GM19397 (cell line): ENCODE measurements at regions not wholly inside any gene's neighbourhood (a gene's known extent, or its start where the extent isn't known, plus 50 kb on each side); places are given as distances from the start of the nearest gene placed in this dataset.
"Not testable (repeated sequence)": the region's sequence is repeated elsewhere in the genome, so short reads cannot be mapped to it uniquely, and the experiment has no call there.

ENCODE experiments used
- ATAC-seq: cut with Tn5 transposase; IDR thresholded peaks from one replicate; pipeline ENCODE4 v1.9.1; 2021; ENCODE audit warnings: mild to moderate bottlenecking, moderate library complexity; ENCODE audit not compliant: unreplicated experiment

GRCh38 chr14:85892251-85892650 lies 362.3 kb downstream of the FLRT2 start:
- no peak for ATAC-seq

- ATAC-seq: no peak
Measured at GRCh38 chr14:85883966-85884365, 354.0 kb downstream of the FLRT2 start.

GRCh38 chr14:85883101-85883500 lies 353.2 kb downstream of the FLRT2 start:
- no peak for ATAC-seq

GRCh38 chr14:85881935-85882334 lies 352.0 kb downstream of the FLRT2 start:
- no peak for ATAC-seq

- no peak for ATAC-seq
Measured at GRCh38 chr14:85878874-85879273, 348.9 kb downstream of the FLRT2 start.

DNA sequence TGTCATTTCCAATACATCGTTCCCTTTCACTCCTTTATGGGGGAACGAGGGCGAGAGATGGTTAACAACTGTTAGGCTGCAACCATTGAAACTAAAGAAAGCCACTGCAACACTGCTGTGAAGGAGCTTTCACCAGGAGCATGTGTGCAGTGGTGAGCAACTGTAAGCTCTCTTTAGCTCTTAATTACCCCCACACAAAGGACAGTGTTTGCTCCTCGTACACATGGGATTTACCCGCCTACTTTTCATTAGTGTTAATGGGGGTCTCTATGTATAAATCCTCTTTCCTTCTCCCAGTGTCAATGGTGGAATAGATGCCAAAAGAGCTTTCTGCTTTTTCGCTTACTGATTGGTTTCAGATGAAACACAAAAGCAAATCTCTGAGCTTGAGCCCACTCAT lies 343.1 kb downstream of the FLRT2 start:
- ATAC-seq: no peak

GRCh38 chr14:85867450-85867849 lies 337.5 kb downstream of the FLRT2 start:
- ATAC-seq: no peak

DNA sequence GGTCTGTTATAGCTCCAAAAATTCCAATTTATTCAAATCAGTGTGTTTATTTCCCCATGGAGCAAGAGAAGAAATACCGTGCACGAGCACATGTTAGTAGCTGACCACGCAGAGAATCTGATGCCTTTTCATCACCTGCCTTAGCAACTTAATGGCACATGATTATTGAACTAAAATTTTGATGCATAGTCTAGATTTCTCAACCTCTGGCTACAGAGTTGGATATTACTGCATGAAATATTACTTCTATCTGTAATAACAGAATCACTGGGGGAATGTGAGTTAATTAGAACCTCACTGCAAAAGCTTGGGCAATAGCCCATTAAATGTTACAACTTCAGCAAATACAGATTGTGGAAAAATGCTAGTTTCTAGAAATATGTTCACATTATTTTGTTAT lies 335.8 kb downstream of the FLRT2 start:
- ATAC-seq: no peak

DNA sequence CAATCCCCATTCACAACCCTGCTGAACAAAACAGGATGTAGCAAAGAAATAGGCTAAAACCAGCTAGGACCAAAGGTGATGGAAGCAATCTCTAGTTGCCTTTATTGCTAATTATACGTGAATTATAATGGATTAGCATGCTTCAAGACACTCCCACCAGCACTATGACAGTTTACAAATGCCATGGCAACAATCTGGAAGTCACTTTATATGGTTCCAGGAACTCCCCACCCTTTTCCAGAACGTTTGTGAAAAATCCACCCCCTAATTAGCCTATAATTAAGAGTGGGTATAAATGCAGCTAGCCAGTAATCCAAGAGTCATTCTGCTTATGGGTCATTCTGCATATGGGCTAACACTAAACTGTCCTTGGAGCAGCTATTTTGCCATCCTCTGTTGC lies 328.7 kb downstream of the FLRT2 start:
- ATAC-seq: no peak

DNA sequence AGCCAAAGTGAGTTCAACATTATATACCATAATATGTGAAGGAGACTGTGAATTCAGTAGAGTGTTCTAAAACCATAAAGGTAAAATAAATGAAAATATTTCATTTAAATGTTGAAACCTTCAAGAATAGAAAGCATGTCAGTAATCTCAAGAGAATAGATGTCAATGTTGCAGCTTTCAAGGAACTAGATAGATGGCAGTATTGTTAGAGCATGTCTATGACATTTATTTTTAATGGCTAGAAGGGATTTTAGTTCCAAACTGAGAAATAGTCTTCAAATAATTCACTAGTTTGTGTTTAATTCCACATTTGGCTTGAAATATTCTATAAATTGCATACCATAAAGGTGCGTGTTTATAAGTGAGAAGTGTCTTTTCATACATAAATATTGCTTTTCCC lies 326.5 kb downstream of the FLRT2 start:
- no peak for ATAC-seq

DNA sequence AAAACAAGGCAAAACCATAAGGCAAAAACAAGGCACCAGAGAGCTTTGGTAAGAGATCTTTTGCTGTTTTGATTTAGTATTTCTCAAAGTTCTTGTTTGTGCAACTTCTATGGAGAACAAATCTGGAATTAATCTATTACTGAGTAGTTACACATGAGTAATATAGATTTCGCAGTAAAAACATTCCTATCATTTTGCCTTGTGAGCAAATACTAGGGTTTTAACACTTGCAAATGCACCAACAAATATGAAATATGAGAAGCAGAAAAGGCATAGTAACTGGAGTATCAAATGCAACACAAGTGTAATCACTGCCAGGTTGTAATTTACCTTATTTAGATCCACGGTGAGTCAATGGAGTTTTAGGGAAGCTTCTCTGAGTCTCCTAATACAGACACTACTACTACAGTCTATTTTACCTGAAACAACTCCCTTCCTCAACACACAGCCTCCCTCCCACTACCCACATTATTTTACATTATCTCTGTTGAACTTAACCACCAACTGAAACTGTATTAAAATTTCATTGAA lies 324.1 kb downstream of the FLRT2 start:
- ATAC-seq: no peak

GRCh38 chr14:85852906-85853305 lies 323.0 kb downstream of the FLRT2 start:
- ATAC-seq: no peak

DNA sequence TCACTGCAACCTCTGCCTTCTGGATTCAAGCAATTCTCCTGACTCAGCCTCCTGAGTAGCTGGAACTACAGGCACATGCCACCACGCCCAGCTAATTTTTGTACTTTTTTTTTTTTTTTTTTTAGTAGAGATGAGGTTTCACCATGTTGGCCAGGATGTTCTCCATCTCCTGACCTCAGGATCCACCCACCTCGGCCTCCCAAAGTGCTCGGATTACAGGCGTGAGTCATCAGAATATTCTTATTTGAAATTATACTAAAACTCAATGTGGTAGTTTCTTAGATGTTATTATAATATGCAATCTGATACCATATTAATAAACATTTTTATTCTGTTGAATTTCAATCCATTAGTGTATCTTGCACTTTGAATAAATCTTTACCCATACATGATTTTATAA lies 322.2 kb downstream of the FLRT2 start:
- not testable (repeated sequence) for ATAC-seq

GRCh38 chr14:85830549-85830948 lies 300.6 kb downstream of the FLRT2 start:
- ATAC-seq: not testable (repeated sequence)

DNA sequence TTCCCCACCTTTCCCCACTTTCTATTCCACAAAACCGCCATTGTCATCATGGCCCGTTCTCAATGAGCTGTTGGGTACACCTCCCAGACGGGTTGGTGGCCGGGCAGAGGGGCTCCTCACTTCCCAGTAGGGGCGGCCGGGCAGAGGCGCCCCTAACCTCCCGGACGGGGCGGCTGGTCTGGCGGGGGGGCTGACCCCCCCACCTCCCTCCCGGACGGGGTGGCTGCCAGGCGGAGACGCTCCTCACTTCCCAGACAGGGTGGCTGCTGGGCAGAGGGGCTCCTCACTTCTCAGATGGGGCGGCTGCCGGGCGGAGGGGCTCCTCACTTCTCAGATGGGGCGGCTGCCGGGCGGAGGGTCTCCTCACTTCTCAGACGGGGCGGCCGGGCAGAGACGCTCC lies 299.7 kb downstream of the FLRT2 start:
- not testable (repeated sequence) for ATAC-seq

DNA sequence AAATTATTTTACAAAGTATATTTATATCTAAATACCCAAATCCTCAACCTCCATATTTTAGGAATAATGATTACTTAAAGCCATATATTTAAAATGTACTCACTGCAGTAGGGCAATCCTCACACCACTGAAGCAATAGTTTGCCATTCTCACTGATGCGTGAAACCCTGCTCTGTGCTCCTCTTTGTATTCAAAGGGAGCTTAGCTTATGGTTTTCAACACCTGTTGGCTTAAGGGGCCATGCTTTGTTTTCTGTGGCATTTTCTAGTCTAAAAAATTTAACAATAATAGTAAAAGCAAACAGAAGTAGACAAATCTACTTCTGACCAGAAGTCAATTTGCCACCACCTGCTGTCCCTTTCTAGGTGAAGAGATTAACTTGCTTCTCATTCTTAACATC lies 294.6 kb downstream of the FLRT2 start:
- no peak for ATAC-seq

DNA sequence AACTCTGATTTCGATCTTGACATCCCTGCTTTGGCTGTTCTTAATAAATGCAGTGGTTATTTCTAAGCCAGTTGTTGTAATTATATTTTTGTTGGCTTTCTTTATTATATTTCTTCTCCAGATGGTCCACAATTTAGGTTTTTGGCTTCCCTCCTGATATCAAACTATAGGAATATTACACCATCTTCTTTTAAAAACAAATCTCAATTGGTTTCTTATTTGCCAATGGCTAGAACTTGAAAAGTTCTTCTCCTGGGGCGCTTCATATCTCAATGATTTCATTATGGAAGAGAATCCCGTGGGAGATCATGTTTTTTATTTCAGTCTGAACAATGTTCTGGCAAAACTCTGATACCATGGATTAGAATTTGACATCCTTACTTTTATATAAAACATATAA lies 292.3 kb downstream of the FLRT2 start:
- no peak for ATAC-seq

- no peak for ATAC-seq
Measured at GRCh38 chr14:85817430-85817829, 287.5 kb downstream of the FLRT2 start.

DNA sequence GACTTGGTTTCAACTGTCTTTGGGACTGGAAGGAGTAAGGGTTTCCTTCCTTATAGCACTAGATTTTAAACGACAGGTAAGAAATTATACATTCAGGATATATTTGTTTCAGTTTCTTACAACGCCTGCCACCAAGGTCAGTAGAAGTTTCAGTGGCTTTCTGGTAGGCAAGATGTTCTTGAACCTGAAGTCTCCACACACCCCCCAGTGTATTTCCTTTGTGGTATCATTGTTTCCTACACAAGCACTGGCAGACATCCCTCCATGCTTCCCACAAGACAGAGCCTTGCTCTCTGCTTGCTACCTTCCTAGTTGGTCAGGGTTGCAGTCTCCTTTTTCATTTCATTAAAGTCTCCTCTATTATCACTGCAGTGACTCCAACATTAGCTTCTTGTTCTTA lies 283.1 kb downstream of the FLRT2 start:
- ATAC-seq: no peak

DNA sequence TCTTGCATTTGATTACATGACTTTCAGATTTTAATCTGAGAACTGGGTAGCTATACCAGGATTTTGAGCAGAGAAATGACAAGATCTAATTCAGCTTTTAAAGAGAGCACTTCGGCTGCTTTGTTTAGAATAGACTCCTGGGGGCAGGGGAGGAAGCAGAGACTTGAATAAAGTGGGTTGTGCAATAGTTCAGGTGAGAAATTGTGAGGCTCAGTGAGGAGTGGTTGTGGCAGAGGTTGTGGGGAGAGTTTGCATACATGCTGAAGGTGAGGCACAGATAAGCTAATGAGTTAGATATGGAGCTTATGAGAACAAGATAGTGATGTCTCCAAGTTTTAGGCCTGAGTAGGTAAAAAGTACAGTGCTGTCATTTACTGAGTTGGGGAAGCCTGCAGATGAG lies 281.4 kb downstream of the FLRT2 start:
- no peak for ATAC-seq

GRCh38 chr14:85799668-85800067 lies 269.7 kb downstream of the FLRT2 start:
- ATAC-seq: no peak

- ATAC-seq: no peak
Measured at GRCh38 chr14:85798856-85799255, 268.9 kb downstream of the FLRT2 start.

DNA sequence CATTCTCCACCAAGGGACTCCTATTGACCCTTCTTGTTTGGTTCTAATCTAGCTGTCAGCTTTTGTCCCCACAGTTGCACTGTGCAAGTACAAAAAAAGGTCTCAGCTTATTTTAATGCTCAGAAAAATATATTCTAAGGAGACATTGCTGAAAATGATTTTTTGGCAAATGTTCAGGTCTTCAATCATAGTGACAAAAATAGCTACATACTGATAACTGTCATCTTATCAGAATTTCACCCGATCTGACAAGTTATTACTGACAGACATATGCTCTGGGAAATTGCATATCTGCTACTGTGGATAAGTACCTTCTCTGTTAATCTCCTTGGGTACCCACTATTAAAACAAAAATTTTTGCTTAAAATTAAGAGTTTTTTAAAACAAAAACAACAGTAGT lies 263.6 kb downstream of the FLRT2 start:
- no peak for ATAC-seq

DNA sequence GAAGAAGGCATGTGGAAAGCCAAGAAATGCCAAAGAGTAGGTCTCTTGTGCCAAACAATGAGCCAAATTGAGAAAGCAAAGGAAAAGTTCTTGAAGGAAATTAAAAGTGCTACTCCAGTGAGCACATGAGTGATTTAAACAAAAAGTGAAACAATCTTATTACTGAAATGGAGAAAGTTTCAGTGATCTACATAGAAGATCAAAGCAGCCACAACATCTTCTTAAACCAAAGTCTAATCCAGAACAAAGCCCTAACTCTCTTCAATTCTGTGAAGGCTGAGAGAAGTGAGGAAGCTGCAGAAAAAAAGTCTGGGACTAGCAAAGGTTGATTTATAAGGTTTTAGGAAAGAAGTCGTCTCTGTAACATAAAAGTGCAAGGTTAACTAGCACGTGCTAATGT lies 259.6 kb downstream of the FLRT2 start:
- ATAC-seq: no peak
